GM12872 (cell line): ENCODE measurements at regions not wholly inside any gene's neighbourhood (a gene's known extent, or its start where the extent isn't known, plus 50 kb on each side); places are given as distances from the start of the nearest gene placed in this dataset.

ENCODE experiments used
- CTCF ChIP-seq: IDR thresholded peaks from 3 replicates; pipeline ENCODE4 v1.5.1; 2011; ENCODE audit warnings: low read depth, mild to moderate bottlenecking, low read length, moderate library complexity; ENCODE audit not compliant: insufficient read depth

- no peak for TF ChIP-seq CTCF
These were observed 65.8 kb upstream of the CADPS start for GRCh38 chr3:62940771-62941563.

DNA sequence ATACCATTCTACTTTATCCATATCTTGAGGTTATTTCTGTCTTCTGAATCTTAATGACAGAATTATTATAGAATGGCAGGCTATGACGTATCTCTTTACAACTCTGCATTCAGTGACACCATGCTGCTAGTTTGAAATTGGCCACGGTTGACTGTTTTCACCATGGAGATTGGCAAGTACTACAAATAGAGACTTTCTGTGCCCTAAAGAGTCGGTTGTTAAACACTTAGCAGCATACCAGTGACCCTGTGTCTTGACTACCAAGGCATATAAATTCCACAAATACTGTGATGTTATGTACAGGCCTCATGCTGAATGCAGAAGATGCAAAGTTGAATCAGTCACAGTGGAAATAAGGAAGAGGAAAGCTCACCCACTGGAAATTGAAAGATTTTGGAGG lies 67.0 kb upstream of the CADPS start:
- TF ChIP-seq CTCF = no peak

GRCh38 chr3:62942764-62943163 lies 67.5 kb upstream of the CADPS start:
- no peak for TF ChIP-seq CTCF

GRCh38 chr3:62948921-62949320 lies 73.7 kb upstream of the CADPS start:
- TF ChIP-seq CTCF = no peak

DNA sequence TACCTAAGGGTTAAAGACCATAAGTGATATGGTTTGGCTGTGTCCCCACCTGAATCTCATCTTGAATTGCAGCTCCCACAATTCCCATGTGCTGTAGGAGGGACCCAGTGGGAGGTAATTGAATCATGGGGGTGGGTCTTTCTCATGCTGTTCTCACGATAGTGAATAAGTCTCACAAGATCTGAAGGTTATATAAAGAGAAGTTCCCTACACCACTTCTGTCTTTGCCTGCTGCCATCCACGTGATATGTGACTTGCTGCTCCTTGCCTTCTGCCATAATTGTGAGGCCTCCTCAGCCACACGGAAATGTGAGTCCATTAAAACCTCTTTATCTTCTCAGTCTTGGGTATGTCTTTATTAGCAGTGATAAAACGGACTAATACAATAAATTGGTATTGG lies 75.0 kb upstream of the CADPS start:
- TF ChIP-seq CTCF = no peak

GRCh38 chr3:62951037-62951613 lies 75.9 kb upstream of the CADPS start:
- no peak for TF ChIP-seq CTCF

GRCh38 chr3:62954580-62954979 lies 79.4 kb upstream of the CADPS start:
- no peak for TF ChIP-seq CTCF
